HepG2 (cell line): ENCODE measurements at regions not wholly inside any gene's neighbourhood (a gene's known extent, or its start where the extent isn't known, plus 50 kb on each side); places are given as distances from the start of the nearest gene placed in this dataset.

ENCODE experiments used
- ATAC-seq: fragments of 200-7000 bp; cut with Tn5 transposase; 3 replicates; pipeline ENCODE4 v1.9.1; 2020; ENCODE audit warnings: mild to moderate bottlenecking, moderate library complexity
- BruUV-seq: library from RNA; stranded (reverse); fragments of 400-500 nt; replicated peaks from 2 replicates; lab custom pipeline; 2021; lab: Mats Ljungman, UMichigan
- CTCF ChIA-PET: fragments of 300-600 bp; formaldehyde crosslinking; extraction: SDS; loops from one replicate; lab custom pipeline; 2021; ENCODE audit warnings: low total read pairs, inconsistent platforms, low intra/inter-chr PET ratio; lab: Yijun Ruan, JAX
- POLR2A ChIA-PET: fragments of 350-600 bp; sonication (Branson Sonifier 250); formaldehyde crosslinking; loops from one replicate; lab custom pipeline; 2020; ENCODE audit warnings: antibody characterized with exemption, inconsistent platforms; lab: Yijun Ruan, JAX
- DNase-seq: peaks from one replicate; pipeline ENCODE4 v3.0.0-alpha.2; 2015; ENCODE audit warnings: low spot score
- FAIRE-seq: peaks from 3 replicates; lab custom pipeline; 2011; peaks lifted over from hg19 to GRCh38; lab: Jason Lieb, UNC
- H2AFZ ChIP-seq: one replicate; pipeline ENCODE4 v1.6.1; 2011; ENCODE audit warnings: low read length, inconsistent platforms
- H3K27ac ChIP-seq: fragments of 300-600 bp; 3 replicates; pipeline ENCODE4 v1.8.0; 2011; ENCODE audit warnings: mixed run types, mild to moderate bottlenecking, mixed read lengths, low read length, inconsistent platforms; ENCODE audit not compliant: insufficient read depth; ENCODE audit errors: extremely low read length
- H3K27me3 ChIP-seq, 2 experiments: fragments of 200-600 bp in 1 of 2; 2 replicates in 1 of 2; 3 replicates in 1 of 2; pipeline versions ENCODE4 v1.6.0 to v1.8.0; 2011; ENCODE audit warnings: low read length in 2 of 2, mild to moderate bottlenecking in 2 of 2, moderate library complexity in 2 of 2, inconsistent platforms in 1 of 2; ENCODE audit not compliant: insufficient read depth in 2 of 2, control insufficient read depth in 1 of 2
- H3K36me3 ChIP-seq, 2 experiments: fragments of 200-600 bp in 1 of 2; replicated peaks in 1 of 2; 2 replicates in 1 of 2; 3 replicates in 1 of 2; pipeline versions ENCODE4 v1.5.1 to v1.8.0; 2011; ENCODE audit warnings: low read length in 2 of 2, inconsistent platforms in 1 of 2; ENCODE audit not compliant: insufficient read depth in 2 of 2, control insufficient read depth in 1 of 2
- H3K4me1 ChIP-seq: 2 replicates; pipeline ENCODE4 v1.5.1; 2012; ENCODE audit warnings: low read length, inconsistent platforms; ENCODE audit not compliant: insufficient read depth
- H3K4me2 ChIP-seq: 2 replicates; pipeline ENCODE4 v1.6.0; 2011; ENCODE audit warnings: low read depth, low read length, inconsistent platforms
- H3K4me3 ChIP-seq, 3 experiments: fragments of 200-600 bp in 1 of 3; sonication (generic), shearing (Covaris generic) in 1 of 3; replicated peaks in 1 of 3; 2 replicates each; pipeline ENCODE4 v1.5.1; 2011 to 2016; ENCODE audit warnings: low read length in 3 of 3, inconsistent platforms in 2 of 3, low read depth in 2 of 3, mild to moderate bottlenecking in 2 of 3, control low read depth in 1 of 3, mixed read lengths in 1 of 3; ENCODE audit not compliant: insufficient read depth in 1 of 3
- H3K79me2 ChIP-seq: one replicate; pipeline ENCODE4 v1.6.1; 2011; ENCODE audit warnings: low read length, inconsistent platforms; ENCODE audit not compliant: insufficient read depth
- H3K9ac ChIP-seq: 2 replicates; pipeline ENCODE4 v1.6.0; 2011; ENCODE audit warnings: mild to moderate bottlenecking, low read depth, low read length, inconsistent platforms; ENCODE audit not compliant: insufficient read depth
- H3K9me3 ChIP-seq: 2 replicates; pipeline ENCODE4 v1.5.1; 2012; ENCODE audit warnings: mild to moderate bottlenecking, low read length
- H4K20me1 ChIP-seq: 2 replicates; pipeline ENCODE4 v1.6.0; 2011; ENCODE audit warnings: inconsistent platforms, mild to moderate bottlenecking, low read length, moderate library complexity; ENCODE audit not compliant: insufficient read depth
- DZIP1 ChIP-seq: sonication (generic); formaldehyde crosslinking; IDR thresholded peaks from 2 replicates; pipeline ENCODE4 v1.5.0; 2020; ENCODE audit warnings: mild to moderate bottlenecking, missing genetic modification reagents
- KLF13 ChIP-seq: sonication (generic); formaldehyde crosslinking; IDR thresholded peaks from 2 replicates; pipeline ENCODE4 v1.4.0; 2020; ENCODE audit warnings: mild to moderate bottlenecking, missing genetic modification reagents
- PHF8 ChIP-seq: sonication (generic); formaldehyde crosslinking; IDR thresholded peaks from 2 replicates; pipeline ENCODE4 v1.5.0; 2020; ENCODE audit warnings: missing genetic modification reagents
- PREB ChIP-seq: sonication (generic); formaldehyde crosslinking; IDR thresholded peaks from 2 replicates; pipeline ENCODE4 v1.4.0; 2020; ENCODE audit warnings: missing genetic modification reagents
- PRPF4 ChIP-seq: fragments of 200-400 bp; formaldehyde crosslinking; IDR thresholded peaks from 2 replicates; pipeline ENCODE4 v1.6.1; 2016; ENCODE audit warnings: low read length, low read depth; ENCODE audit not compliant: poor library complexity, severe bottlenecking
- SP140L ChIP-seq: sonication (generic); formaldehyde crosslinking; IDR thresholded peaks from 2 replicates; pipeline ENCODE4 v1.4.0; 2020; ENCODE audit warnings: missing genetic modification reagents, borderline replicate concordance
- ZBTB38 ChIP-seq: sonication (generic); formaldehyde crosslinking; IDR thresholded peaks from 2 replicates; pipeline ENCODE4 v1.5.1; 2020; ENCODE audit warnings: mild to moderate bottlenecking, missing genetic modification reagents
- ZNF205 ChIP-seq: IDR thresholded peaks from 2 replicates; pipeline ENCODE4 v1.6.1; 2018; ENCODE audit warnings: missing biosample characterization, missing genetic modification reagents
- ZNF232 ChIP-seq: sonication (generic); formaldehyde crosslinking; IDR thresholded peaks from 2 replicates; pipeline ENCODE4 v1.4.0; 2020; ENCODE audit warnings: missing genetic modification reagents, borderline replicate concordance
- WGBS: methylation state at CpG from one replicate; pipeline ENCODE4 v1.1.6; 2017; ENCODE audit warnings: low lambda C conversion rate; 5-methylcytosine and 5-hydroxymethylcytosine counted together
- in situ Hi-C: cut with HindIII; loops from 2 replicates; pipeline ENCODE4 v1.10.0; 2017; ENCODE audit warnings: low pct_unique_long_range_greater_than_20kb; ENCODE audit not compliant: extremely low pct_ligation_motif_present
- intact Hi-C: fragments of 100-400 bp; cut with micrococcal nuclease; formaldehyde crosslinking; loops from one replicate; pipeline ENCODE4 v1.10.0; 2022; ENCODE audit not compliant: unreplicated experiment
- TF ChIP-seq, protein P1 (sequence below): sonication (generic); formaldehyde crosslinking; conservative IDR thresholded peaks from 2 replicates; pipeline ENCODE4 v1.8.1; 2023; ENCODE audit warnings: missing genetic modification reagents

DNA sequence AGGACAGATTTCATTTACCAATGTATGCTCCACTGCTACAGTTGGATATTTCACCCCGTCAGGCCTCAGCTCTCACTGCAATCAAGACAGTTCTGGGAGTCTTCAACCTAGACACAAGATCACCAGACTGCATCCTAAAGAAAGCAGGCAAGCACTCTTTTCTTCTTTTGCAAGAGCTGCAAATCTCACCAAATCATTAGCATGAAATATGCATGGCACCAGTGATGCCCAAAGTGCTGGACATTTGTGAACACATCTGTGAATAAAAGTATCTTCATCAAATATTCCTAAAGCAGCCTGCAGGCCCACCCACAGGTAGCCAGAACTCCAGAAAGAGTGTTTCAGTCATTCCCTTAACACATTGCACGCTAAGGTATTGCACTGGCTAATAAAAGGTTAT lies 87.5 kb downstream of the RBM43 start:
- intact Hi-C loops, result no loop called here
- ATAC-seq (no peak), DNase-seq (no peak), FAIRE-seq (no peak)
- CTCF ChIA-PET, result no interaction called here
- Histone ChIP-seq H3K4me1 (no peaks in the 10 kb centered on the region), H3K79me2 (no peaks in the 10 kb centered on the region), H3K36me3 (no peaks in the 10 kb centered on the region), H2AFZ (no peak overlapping the region), H3K27ac (no peak overlapping the region), H3K27me3 (peaks cover 3 to 8% of the 10 kb centered on the region in 2 experiments; a peak in 4 of 5 replicates), H3K9ac (no peak overlapping the region), H3K4me3 (no peak overlapping the region), H3K9me3 (no peaks in the 10 kb centered on the region), H4K20me1 (no peaks in the 10 kb centered on the region), H3K4me2 (no peak overlapping the region)
- no peak for TF ChIP-seq PREB (CRISPR knock-in tag)
- no peak for TF ChIP-seq SP140L (CRISPR knock-in tag)
- TF ChIP-seq ZNF232 (CRISPR knock-in tag), result no peak
- TF ChIP-seq, protein P1, sequence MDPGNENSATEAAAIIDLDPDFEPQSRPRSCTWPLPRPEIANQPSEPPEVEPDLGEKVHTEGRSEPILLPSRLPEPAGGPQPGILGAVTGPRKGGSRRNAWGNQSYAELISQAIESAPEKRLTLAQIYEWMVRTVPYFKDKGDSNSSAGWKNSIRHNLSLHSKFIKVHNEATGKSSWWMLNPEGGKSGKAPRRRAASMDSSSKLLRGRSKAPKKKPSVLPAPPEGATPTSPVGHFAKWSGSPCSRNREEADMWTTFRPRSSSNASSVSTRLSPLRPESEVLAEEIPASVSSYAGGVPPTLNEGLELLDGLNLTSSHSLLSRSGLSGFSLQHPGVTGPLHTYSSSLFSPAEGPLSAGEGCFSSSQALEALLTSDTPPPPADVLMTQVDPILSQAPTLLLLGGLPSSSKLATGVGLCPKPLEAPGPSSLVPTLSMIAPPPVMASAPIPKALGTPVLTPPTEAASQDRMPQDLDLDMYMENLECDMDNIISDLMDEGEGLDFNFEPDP (CRISPR knock-in tag), result no peak
- TF ChIP-seq KLF13 (CRISPR knock-in tag), result no peak
- no peak for TF ChIP-seq ZBTB38 (CRISPR knock-in tag)
- TF ChIP-seq PHF8 (CRISPR knock-in tag), result no peak
- no peak for TF ChIP-seq DZIP1 (CRISPR knock-in tag)
- no peak for TF ChIP-seq ZNF205 (CRISPR knock-in tag)
- TF ChIP-seq PRPF4, result no peak
- BruUV-seq, result no TSS peak
- POLR2A ChIA-PET, result no interaction called here
- in situ Hi-C loops, result no loop called here
- 13% methylated on average over 2 of the region's 2 CpGs for WGBS
